ENCODE measurements at regions not wholly inside any gene's neighbourhood (a gene's known extent, or its start where the extent isn't known, plus 50 kb on each side); places are given as distances from the start of the nearest gene placed in this dataset.

GRCh38 chr10:129140921-129141885 is 325.8 kb upstream of the MGMT start:
- POLR2A ChIA-PET = no interaction called here

GRCh38 chr10:129151281-129151680 is 315.8 kb upstream of the MGMT start:
- POLR2A ChIA-PET = no interaction called here
- Histone ChIP-seq H3K27ac (ENCODE audit: low read depth, low read length) (no peak overlapping the region), H3K9me3 (ENCODE audit: control insufficient read depth, insufficient read depth, low read length) (peaks cover 42% of the 10 kb centered on the region), H3K27me3 (ENCODE audit: control insufficient read depth, insufficient read depth, low read length) (no peaks in the 10 kb centered on the region), H3K4me3 (ENCODE audit: low read depth, low read length) (no peak overlapping the region)
- DNase-seq (ENCODE audit: low read depth, low spot score) = no peak
- TF ChIP-seq CTCF (IDR thresholded peaks at IDR 0.05; ENCODE audit: low read depth, low read length) = no peak
- CTCF ChIA-PET = no interaction called here

More at GRCh38 chr10:129140921-129141885, 325.8 kb upstream of the MGMT start:
- no peak for TF ChIP-seq CTCF (IDR thresholded peaks at IDR 0.05; ENCODE audit: low read depth, low read length)
- DNase-seq (ENCODE audit: low read depth, low spot score) = no peak
- H3K27ac ChIP-seq (ENCODE audit: low read depth, low read length) = no peak overlapping the region
- H3K9me3 ChIP-seq (ENCODE audit: control insufficient read depth, insufficient read depth, low read length) = peaks cover 18% of the 10 kb centered on the region
- CTCF ChIA-PET = no interaction called here
- no peaks in the 10 kb centered on the region for H3K27me3 ChIP-seq (ENCODE audit: control insufficient read depth, insufficient read depth, low read length)
- H3K4me3 ChIP-seq (ENCODE audit: low read depth, low read length) = no peak overlapping the region

GRCh38 chr10:129156406-129156805 is 310.6 kb upstream of the MGMT start:
- peaks cover 13% of the 10 kb centered on the region for H3K9me3 ChIP-seq (ENCODE audit: control insufficient read depth, insufficient read depth, low read length)
- ChIA-PET POLR2A (no interaction called here), CTCF (no interaction called here)
- DNase-seq (ENCODE audit: low read depth, low spot score) = no peak
- H3K4me3 ChIP-seq (ENCODE audit: low read depth, low read length) = no peak overlapping the region
- no peak for TF ChIP-seq CTCF (IDR thresholded peaks at IDR 0.05; ENCODE audit: low read depth, low read length)
- H3K27ac ChIP-seq (ENCODE audit: low read depth, low read length) = no peak overlapping the region
- H3K27me3 ChIP-seq (ENCODE audit: control insufficient read depth, insufficient read depth, low read length) = no peaks in the 10 kb centered on the region

- DNase-seq (ENCODE audit: low read depth, low spot score) = no peak
- ChIA-PET CTCF (no interaction called here), POLR2A (no interaction called here)
- H3K4me3 ChIP-seq (ENCODE audit: low read depth, low read length) = no peak overlapping the region
- no peaks in the 10 kb centered on the region for H3K27me3 ChIP-seq (ENCODE audit: control insufficient read depth, insufficient read depth, low read length)
- H3K27ac ChIP-seq (ENCODE audit: low read depth, low read length) = no peak overlapping the region
- no peak for TF ChIP-seq CTCF (IDR thresholded peaks at IDR 0.05; ENCODE audit: low read depth, low read length)
- H3K9me3 ChIP-seq (ENCODE audit: control insufficient read depth, insufficient read depth, low read length) = peaks cover 14% of the 10 kb centered on the region
Observed at GRCh38 chr10:129157185-129157584, 309.9 kb upstream of the MGMT start.

- H3K4me3 ChIP-seq (ENCODE audit: low read depth, low read length) = no peak overlapping the region
- TF ChIP-seq CTCF (IDR thresholded peaks at IDR 0.05; ENCODE audit: low read depth, low read length) = no peak
- DNase-seq (ENCODE audit: low read depth, low spot score) = no peak
- H3K27me3 ChIP-seq (ENCODE audit: control insufficient read depth, insufficient read depth, low read length) = no peaks in the 10 kb centered on the region
- peaks cover 15% of the 10 kb centered on the region for H3K9me3 ChIP-seq (ENCODE audit: control insufficient read depth, insufficient read depth, low read length)
- ChIA-PET POLR2A (no interaction called here), CTCF (no interaction called here)
- no peak overlapping the region for H3K27ac ChIP-seq (ENCODE audit: low read depth, low read length)
Observed at GRCh38 chr10:129161150-129161549, 305.9 kb upstream of the MGMT start.
